ENCODE measurements at regions not wholly inside any gene's neighbourhood (a gene's known extent, or its start where the extent isn't known, plus 50 kb on each side); places are given as distances from the start of the nearest gene placed in this dataset.

DNA sequence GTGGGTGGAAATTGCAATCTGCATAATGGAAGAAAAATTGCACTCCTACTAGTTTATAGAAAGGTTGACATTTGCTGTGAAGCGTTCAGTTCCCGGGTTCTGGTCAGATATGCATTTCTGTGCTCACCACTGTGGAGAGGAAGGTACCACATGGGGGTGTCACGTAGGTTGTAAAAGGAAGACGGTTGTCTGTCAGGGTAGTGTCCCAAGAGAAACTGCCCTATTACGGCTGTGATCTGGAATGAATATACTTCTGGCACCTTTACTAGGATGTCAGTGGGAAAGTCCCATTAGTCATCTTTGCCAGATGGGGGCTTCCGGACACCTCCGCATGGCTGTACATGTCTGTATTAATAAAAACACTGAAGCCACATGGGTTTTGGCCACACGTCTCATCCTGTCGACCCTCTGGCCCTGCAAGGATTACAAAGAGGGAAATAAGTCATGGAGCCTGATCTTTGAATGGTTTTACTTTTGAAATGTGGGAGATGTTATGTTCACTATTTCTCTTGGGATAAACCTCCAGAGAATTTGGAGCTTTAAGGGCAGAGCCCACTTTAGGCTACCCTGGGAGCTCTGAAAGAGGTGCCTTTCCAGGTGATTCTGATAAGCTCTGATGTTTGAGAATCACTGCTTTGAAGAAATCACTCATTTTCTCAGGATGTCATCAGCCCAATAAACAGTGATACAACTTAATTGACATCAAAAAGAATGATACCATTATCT, 133.9 kb downstream of the AKAP11 start:
- TF ChIP-seq, protein P1, sequence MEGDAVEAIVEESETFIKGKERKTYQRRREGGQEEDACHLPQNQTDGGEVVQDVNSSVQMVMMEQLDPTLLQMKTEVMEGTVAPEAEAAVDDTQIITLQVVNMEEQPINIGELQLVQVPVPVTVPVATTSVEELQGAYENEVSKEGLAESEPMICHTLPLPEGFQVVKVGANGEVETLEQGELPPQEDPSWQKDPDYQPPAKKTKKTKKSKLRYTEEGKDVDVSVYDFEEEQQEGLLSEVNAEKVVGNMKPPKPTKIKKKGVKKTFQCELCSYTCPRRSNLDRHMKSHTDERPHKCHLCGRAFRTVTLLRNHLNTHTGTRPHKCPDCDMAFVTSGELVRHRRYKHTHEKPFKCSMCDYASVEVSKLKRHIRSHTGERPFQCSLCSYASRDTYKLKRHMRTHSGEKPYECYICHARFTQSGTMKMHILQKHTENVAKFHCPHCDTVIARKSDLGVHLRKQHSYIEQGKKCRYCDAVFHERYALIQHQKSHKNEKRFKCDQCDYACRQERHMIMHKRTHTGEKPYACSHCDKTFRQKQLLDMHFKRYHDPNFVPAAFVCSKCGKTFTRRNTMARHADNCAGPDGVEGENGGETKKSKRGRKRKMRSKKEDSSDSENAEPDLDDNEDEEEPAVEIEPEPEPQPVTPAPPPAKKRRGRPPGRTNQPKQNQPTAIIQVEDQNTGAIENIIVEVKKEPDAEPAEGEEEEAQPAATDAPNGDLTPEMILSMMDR (IDR thresholded peaks at IDR 0.05) = no peak
- no peak for TF ChIP-seq POLR2AphosphoS5 (IDR thresholded peaks at IDR 0.05; ENCODE audit: low read depth, low read length)
- TF ChIP-seq, protein P2, sequence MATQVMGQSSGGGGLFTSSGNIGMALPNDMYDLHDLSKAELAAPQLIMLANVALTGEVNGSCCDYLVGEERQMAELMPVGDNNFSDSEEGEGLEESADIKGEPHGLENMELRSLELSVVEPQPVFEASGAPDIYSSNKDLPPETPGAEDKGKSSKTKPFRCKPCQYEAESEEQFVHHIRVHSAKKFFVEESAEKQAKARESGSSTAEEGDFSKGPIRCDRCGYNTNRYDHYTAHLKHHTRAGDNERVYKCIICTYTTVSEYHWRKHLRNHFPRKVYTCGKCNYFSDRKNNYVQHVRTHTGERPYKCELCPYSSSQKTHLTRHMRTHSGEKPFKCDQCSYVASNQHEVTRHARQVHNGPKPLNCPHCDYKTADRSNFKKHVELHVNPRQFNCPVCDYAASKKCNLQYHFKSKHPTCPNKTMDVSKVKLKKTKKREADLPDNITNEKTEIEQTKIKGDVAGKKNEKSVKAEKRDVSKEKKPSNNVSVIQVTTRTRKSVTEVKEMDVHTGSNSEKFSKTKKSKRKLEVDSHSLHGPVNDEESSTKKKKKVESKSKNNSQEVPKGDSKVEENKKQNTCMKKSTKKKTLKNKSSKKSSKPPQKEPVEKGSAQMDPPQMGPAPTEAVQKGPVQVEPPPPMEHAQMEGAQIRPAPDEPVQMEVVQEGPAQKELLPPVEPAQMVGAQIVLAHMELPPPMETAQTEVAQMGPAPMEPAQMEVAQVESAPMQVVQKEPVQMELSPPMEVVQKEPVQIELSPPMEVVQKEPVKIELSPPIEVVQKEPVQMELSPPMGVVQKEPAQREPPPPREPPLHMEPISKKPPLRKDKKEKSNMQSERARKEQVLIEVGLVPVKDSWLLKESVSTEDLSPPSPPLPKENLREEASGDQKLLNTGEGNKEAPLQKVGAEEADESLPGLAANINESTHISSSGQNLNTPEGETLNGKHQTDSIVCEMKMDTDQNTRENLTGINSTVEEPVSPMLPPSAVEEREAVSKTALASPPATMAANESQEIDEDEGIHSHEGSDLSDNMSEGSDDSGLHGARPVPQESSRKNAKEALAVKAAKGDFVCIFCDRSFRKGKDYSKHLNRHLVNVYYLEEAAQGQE (IDR thresholded peaks at IDR 0.05; ENCODE audit: insufficient read depth in 1 of 2, low read depth in 2 of 2, low read length in 1 of 2) = no peak
- no peak for TF ChIP-seq TCF7L2 (IDR thresholded peaks at IDR 0.05; ENCODE audit: low read depth, low read length)
